ENCODE measurements at regions not wholly inside any gene's neighbourhood (a gene's known extent, or its start where the extent isn't known, plus 50 kb on each side); places are given as distances from the start of the nearest gene placed in this dataset.

DNA sequence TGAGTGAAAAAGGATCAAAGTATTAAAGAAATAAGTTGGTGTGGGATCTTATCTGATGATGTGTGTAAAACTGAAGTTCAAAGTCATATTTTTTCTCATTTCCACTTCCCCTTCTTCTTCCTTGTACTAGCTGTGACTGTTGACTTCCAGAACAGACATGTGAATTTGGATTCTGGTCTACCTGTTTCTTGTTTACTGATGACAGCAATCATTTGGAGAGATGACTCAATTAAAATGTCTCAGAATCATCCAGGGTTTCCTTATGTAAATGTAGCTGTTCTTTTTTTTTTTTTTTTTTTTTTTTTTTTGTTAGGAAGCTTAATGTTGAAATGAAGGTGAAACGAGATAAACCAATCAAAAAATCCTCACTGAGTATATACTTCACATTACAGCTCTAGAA, 819.9 kb upstream of the PIK3C3 start:
- no peak overlapping the region for H3K27ac ChIP-seq
- H3K9me3 ChIP-seq, result no peaks in the 10 kb centered on the region
- H3K36me3 ChIP-seq (ENCODE audit: low read depth, missing control alignments), result no peaks in the 10 kb centered on the region
- 68 to 78% methylated on average over 1 of the region's 1 CpG for WGBS, 2 donors
- H3K27me3 ChIP-seq, result no peaks in the 10 kb centered on the region
- intact Hi-C loops (cut with DNase I; ENCODE audit: low total_unique reads), result no loop called here
- no peaks in the 10 kb centered on the region for H3K4me1 ChIP-seq
- no peak overlapping the region for H3K4me3 ChIP-seq
- TF ChIP-seq, protein P1, sequence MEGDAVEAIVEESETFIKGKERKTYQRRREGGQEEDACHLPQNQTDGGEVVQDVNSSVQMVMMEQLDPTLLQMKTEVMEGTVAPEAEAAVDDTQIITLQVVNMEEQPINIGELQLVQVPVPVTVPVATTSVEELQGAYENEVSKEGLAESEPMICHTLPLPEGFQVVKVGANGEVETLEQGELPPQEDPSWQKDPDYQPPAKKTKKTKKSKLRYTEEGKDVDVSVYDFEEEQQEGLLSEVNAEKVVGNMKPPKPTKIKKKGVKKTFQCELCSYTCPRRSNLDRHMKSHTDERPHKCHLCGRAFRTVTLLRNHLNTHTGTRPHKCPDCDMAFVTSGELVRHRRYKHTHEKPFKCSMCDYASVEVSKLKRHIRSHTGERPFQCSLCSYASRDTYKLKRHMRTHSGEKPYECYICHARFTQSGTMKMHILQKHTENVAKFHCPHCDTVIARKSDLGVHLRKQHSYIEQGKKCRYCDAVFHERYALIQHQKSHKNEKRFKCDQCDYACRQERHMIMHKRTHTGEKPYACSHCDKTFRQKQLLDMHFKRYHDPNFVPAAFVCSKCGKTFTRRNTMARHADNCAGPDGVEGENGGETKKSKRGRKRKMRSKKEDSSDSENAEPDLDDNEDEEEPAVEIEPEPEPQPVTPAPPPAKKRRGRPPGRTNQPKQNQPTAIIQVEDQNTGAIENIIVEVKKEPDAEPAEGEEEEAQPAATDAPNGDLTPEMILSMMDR (IDR thresholded peaks at IDR 0.05), result no peak
- no peak for TF ChIP-seq POLR2A (IDR thresholded peaks at IDR 0.05)
- DNase-seq, result no peak

DNA sequence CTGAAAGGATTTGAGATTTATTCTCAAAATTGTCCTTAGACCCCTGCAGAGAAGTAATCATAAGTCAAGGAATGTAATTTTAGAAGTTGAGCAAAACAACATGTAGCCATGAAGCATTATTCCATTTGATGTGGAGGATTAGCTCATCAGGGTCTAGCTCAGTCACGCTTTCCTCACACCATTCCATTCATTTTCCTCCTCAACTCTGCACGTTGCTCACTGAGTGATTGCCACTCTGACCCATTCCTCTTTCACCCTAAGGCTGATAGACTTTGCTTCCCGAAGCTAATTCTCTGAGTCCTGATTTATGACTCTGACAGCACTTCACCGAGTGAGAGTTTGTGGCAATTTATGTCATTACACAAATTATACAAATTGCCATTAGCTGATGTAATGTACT, 820.6 kb upstream of the PIK3C3 start:
- TF ChIP-seq, protein P1 (IDR thresholded peaks at IDR 0.05), result no peak
- TF ChIP-seq POLR2A (IDR thresholded peaks at IDR 0.05), result no peak

DNA sequence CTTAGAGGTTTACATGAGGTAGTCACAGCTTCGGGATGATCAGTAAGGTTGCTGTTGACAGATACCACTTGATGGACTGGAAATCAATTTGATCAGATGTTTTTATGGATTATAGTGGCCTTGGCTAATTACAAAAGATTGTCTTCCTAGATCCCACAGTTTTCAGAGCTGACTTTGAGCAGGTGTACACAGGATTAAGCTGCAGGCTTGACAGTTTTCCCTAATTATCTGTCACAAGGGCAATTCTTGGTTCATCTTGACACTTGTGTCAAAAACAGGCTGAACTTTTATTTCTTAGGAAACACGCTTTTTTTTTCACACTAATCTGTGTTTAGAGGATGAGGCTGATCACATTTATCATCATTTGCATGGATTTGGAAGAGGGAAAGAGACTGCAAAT, 824.0 kb upstream of the PIK3C3 start:
- no peaks in the 10 kb centered on the region for H3K9me3 ChIP-seq
- no peaks in the 10 kb centered on the region for H3K36me3 ChIP-seq (ENCODE audit: low read depth, missing control alignments)
- H3K27ac ChIP-seq, result no peak overlapping the region
- intact Hi-C loops (cut with DNase I; ENCODE audit: low total_unique reads), result no loop called here
- H3K4me3 ChIP-seq, result no peak overlapping the region
- H3K27me3 ChIP-seq, result no peaks in the 10 kb centered on the region
- no peaks in the 10 kb centered on the region for H3K4me1 ChIP-seq
- no peak for DNase-seq
- WGBS, 2 donors, result 77 to 79% methylated on average over 2 of the region's 2 CpGs
- no peak for TF ChIP-seq POLR2A (IDR thresholded peaks at IDR 0.05)
- TF ChIP-seq, protein P1 (IDR thresholded peaks at IDR 0.05), result no peak

More for the DNA sequence above, 820.6 kb upstream of the PIK3C3 start:
- intact Hi-C loops (cut with DNase I; ENCODE audit: low total_unique reads), result no loop called here
- H3K4me1 ChIP-seq, result no peaks in the 10 kb centered on the region
- WGBS, 2 donors, result 43 to 58% methylated on average over 4 of the region's 4 CpGs
- DNase-seq, result no peak
- no peak overlapping the region for H3K27ac ChIP-seq
- no peaks in the 10 kb centered on the region for H3K27me3 ChIP-seq
- no peaks in the 10 kb centered on the region for H3K9me3 ChIP-seq
- no peak overlapping the region for H3K4me3 ChIP-seq
- no peaks in the 10 kb centered on the region for H3K36me3 ChIP-seq (ENCODE audit: low read depth, missing control alignments)

DNA sequence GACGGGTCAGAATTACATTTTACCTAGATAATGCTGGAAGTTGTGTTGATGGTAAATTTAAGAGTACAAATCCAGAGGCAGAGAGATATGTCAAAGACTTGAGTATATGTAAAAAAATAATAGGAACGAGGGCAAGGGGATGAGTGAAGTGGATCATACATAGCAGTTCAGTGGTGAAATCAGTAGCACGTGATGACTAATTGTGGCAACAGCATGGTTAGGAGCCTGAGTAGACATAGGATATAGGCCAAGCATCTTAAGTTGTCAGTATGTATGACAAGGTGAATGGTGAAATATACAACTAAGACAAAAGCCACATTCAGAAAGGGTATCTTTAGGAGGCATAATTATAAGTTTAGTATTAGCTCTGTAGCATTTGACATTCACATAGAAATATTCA, 826.5 kb upstream of the PIK3C3 start:
- TF ChIP-seq POLR2A (IDR thresholded peaks at IDR 0.05), result no peak
- TF ChIP-seq, protein P1 (IDR thresholded peaks at IDR 0.05), result no peak
- Histone ChIP-seq H3K4me1 (no peaks in the 10 kb centered on the region), H3K27ac (no peak overlapping the region), H3K36me3 (ENCODE audit: low read depth, missing control alignments) (no peaks in the 10 kb centered on the region), H3K27me3 (no peaks in the 10 kb centered on the region), H3K4me3 (no peak overlapping the region), H3K9me3 (no peaks in the 10 kb centered on the region)
- DNase-seq, result no peak
- intact Hi-C loops (cut with DNase I; ENCODE audit: low total_unique reads), result no loop called here
- WGBS, 2 donors, result 88 to 95% methylated on average over 3 of the region's 3 CpGs

DNA sequence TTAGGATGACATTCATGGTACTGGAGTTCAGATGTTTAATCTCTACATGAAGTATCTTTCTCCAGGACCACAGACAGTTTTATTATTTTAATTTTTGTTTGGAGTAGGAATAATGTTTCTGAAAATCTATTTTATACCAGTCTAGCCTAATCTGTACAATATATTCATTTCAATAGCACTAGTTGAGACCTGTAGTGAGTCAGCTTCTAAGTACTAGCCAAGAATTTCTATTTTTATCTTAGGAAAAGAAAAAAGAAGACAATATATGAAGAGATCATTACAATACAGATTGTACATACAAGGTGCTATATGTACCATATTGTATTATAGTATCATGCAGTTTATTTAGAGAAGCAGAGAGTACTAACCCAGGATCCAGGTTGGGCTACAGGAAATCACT, 826.9 kb upstream of the PIK3C3 start:
- TF ChIP-seq, protein P1 (IDR thresholded peaks at IDR 0.05), result no peak
- TF ChIP-seq POLR2A (IDR thresholded peaks at IDR 0.05), result no peak
- H3K4me3 ChIP-seq, result no peak overlapping the region

More for the DNA sequence above, 826.9 kb upstream of the PIK3C3 start:
- Histone ChIP-seq H3K27ac (no peak overlapping the region), H3K27me3 (no peaks in the 10 kb centered on the region), H3K9me3 (no peaks in the 10 kb centered on the region), H3K4me1 (no peaks in the 10 kb centered on the region), H3K36me3 (ENCODE audit: low read depth, missing control alignments) (no peaks in the 10 kb centered on the region)
- intact Hi-C loops (cut with DNase I; ENCODE audit: low total_unique reads), result no loop called here
- no peak for DNase-seq

All from testis (tissue), 2 donors.